ENCODE measurements at regions not wholly inside any gene's neighbourhood (a gene's known extent, or its start where the extent isn't known, plus 50 kb on each side); places are given as distances from the start of the nearest gene placed in this dataset.

GRCh38 chr2:19804639-19805260 is 97.0 kb downstream of the TTC32 start:
- TF ChIP-seq, protein P1, sequence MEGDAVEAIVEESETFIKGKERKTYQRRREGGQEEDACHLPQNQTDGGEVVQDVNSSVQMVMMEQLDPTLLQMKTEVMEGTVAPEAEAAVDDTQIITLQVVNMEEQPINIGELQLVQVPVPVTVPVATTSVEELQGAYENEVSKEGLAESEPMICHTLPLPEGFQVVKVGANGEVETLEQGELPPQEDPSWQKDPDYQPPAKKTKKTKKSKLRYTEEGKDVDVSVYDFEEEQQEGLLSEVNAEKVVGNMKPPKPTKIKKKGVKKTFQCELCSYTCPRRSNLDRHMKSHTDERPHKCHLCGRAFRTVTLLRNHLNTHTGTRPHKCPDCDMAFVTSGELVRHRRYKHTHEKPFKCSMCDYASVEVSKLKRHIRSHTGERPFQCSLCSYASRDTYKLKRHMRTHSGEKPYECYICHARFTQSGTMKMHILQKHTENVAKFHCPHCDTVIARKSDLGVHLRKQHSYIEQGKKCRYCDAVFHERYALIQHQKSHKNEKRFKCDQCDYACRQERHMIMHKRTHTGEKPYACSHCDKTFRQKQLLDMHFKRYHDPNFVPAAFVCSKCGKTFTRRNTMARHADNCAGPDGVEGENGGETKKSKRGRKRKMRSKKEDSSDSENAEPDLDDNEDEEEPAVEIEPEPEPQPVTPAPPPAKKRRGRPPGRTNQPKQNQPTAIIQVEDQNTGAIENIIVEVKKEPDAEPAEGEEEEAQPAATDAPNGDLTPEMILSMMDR (conservative IDR thresholded peaks at IDR 0.05; ENCODE audit: low read length): no peak
- no peak for DNase-seq (ENCODE audit: low read depth)
- H3K4me3 ChIP-seq (ENCODE audit: low read length): no peak overlapping the region

GRCh38 chr2:19802086-19802841 is 99.5 kb downstream of the TTC32 start:
- DNase-seq (ENCODE audit: low read depth): peak; percentile 56
- no peak overlapping the region for H3K4me3 ChIP-seq (ENCODE audit: low read length)
- TF ChIP-seq, protein P1 (conservative IDR thresholded peaks at IDR 0.05; ENCODE audit: low read length): no peak

- TF ChIP-seq, protein P1 (conservative IDR thresholded peaks at IDR 0.05; ENCODE audit: low read length): no peak
- DNase-seq (ENCODE audit: low read depth): peak; percentile 97
- no peak overlapping the region for H3K4me3 ChIP-seq (ENCODE audit: low read length)
Measured at GRCh38 chr2:19801367-19802080, 100.3 kb downstream of the TTC32 start.

DNA sequence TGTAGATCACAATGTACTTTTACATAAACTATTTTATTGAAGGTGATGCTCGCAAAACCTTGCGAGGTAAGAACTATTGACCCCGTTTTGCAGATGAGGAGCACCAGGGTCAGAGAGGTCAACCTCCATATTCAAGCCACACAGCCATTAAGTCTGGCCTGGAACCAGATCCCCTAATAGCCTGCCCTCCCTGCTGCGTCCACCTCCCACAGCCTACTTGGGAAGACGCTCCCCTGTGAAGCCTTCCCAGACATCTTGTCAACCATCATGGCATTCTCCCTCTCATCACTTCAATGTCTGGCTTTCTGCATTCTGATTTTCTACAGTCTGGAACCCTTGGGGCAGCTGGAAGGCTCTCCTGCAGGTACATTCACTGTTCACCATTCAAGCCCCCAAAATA is 101.0 kb downstream of the TTC32 start:
- no peak overlapping the region for H3K4me3 ChIP-seq (ENCODE audit: low read length)
- DNase-seq (ENCODE audit: low read depth): no peak
- TF ChIP-seq, protein P1 (conservative IDR thresholded peaks at IDR 0.05; ENCODE audit: low read length): no peak

- TF ChIP-seq, protein P1 (conservative IDR thresholded peaks at IDR 0.05; ENCODE audit: low read length): no peak
- peak; percentile 64 for DNase-seq (ENCODE audit: low read depth)
- H3K4me3 ChIP-seq (ENCODE audit: low read length): no peak overlapping the region
Measured at GRCh38 chr2:19799881-19800780, 101.7 kb downstream of the TTC32 start.

DNA sequence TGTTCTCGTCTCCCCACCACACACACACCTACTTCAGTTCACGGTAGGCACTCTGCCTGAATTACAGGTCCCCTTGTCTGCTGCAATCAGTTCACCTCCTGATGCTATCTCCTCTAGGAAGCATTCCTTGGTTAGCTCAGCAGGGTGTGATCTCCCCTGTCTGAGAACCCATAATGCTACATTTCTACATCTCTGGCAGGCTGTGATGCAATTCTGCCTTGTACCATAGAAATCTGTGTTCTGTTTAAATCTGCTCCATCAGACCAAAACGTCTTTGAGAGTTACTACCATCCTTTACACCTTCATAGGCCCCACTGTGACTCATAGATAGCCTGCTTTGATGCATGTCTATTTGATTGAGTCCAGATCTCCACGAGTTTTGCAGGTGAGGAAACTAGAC is 103.9 kb downstream of the TTC32 start:
- peak; percentile 46 for DNase-seq (ENCODE audit: low read depth)
- H3K4me3 ChIP-seq (ENCODE audit: low read length): no peak overlapping the region
- TF ChIP-seq, protein P1 (conservative IDR thresholded peaks at IDR 0.05; ENCODE audit: low read length): no peak
